Retinal pigment epithelial cell (primary cell): ENCODE measurements at regions not wholly inside any gene's neighbourhood (a gene's known extent, or its start where the extent isn't known, plus 50 kb on each side); places are given as distances from the start of the nearest gene placed in this dataset.

Source experiments
- DNase-seq: peaks from one replicate; pipeline ENCODE4 v3.0.0-alpha.2; 2010; ENCODE audit warnings: low read depth
- H3K4me3 ChIP-seq: 2 replicates; pipeline ENCODE4 v1.5.1; 2011; ENCODE audit warnings: mild to moderate bottlenecking, low read length, control low read depth, moderate library complexity
- CTCF ChIP-seq: conservative IDR thresholded peaks from 2 replicates; pipeline ENCODE4 v1.5.1; 2011; ENCODE audit warnings: low read depth, low read length, control low read depth, inconsistent platforms

- no peak for TF ChIP-seq CTCF
- no peak for DNase-seq
- H3K4me3 ChIP-seq, result no peak overlapping the region
These were observed 184.4 kb upstream of the FOXF1 start for GRCh38 chr16:86325895-86326294.

DNA sequence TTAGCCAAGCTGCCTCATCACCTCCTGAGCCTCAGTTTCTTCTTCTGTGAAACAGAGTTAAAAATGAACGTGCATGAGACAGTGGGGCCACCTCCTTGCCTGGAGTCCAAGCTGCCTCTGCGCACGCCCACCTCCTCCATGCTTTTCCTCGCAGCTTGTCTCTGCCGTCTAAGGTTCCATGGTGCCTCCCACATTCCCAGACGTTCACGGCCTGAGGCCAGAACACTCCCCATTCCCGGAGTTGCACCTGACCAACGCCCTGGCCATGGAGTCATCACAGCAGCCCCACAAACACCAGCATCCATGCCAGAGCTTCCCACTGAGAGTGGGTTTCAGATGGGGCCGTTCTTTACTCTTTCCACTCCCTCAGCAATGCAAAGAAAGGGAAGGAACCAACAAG is 183.0 kb upstream of the FOXF1 start:
- TF ChIP-seq CTCF, result no peak
- no peak overlapping the region for H3K4me3 ChIP-seq
- DNase-seq, result no peak

DNA sequence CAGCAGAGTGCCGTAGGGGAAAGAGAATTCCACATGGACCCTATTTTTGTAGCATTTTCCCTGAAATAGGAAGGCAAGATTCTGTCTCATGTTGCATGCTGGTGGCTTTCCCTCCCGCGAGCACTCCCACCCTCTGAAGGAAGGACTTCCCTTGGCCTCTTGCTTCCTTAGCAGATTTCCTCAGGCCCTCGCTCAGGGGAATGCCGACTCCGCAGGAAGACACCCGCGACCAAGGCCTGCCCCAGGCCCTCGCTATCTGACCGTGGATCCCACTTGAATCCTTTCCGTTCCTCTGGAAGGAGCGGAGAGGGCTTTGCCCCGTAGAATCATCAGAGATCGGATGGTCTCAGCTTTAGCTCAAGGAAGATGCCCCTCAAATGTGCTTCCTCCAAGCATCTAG is 179.4 kb upstream of the FOXF1 start:
- H3K4me3 ChIP-seq, result no peak overlapping the region
- no peak for TF ChIP-seq CTCF
- no peak for DNase-seq

DNA sequence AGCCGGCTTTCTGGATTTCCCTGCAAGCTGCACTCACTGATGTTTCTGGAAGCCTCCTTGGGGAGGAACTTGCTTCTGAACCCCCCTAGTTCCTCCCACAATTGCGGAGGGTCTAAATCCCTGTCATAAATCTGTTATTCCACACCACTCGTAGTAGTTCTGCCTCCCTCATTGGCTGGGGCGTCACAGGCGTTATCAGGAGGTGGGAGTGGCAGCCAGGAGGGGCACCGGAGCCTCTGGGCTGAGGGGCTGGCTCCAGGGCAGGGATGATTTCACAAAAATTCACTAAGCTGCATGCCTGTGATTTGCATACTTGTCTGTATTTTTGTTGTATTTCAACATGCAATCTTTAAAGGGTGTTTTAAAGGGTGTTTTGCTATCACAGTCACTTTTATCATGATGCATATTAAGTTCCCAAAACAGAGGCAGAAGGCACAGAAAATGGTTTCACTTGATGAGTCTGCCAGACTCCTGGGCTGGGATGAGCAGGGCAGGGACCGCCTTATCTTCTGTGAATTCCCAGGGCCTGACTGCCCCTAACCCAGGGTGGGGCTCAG is 176.2 kb upstream of the FOXF1 start:
- no peak overlapping the region for H3K4me3 ChIP-seq
- no peak for DNase-seq
- no peak for TF ChIP-seq CTCF

- no peak for DNase-seq
- TF ChIP-seq CTCF, result no peak
- H3K4me3 ChIP-seq, result no peak overlapping the region
These were observed 174.8 kb upstream of the FOXF1 start for GRCh38 chr16:86335266-86336172.

DNA sequence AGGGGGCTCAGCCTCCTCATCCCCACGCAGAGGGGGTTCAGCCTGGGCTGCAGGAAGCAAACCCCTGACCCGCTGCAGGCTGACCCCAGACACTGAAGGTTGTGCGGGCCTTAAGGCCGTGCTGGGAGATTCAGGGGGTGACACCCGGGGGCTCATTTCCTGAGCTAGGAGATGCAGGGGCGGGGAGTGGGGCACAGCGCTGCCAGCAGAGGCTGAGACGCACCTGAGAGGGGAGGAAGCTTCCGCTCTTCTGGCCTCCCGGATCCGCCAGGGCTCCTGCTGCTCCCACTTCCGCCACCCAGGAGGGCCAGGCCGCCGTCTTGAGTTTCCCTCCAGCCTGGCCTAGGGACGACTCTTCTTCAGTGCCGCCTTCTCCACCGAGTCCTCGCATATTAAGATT is 173.2 kb upstream of the FOXF1 start:
- H3K4me3 ChIP-seq, result no peak overlapping the region
- no peak for DNase-seq
- no peak for TF ChIP-seq CTCF
